NCI-H748 (cell line): ENCODE measurements at regions not wholly inside any gene's neighbourhood (a gene's known extent, or its start where the extent isn't known, plus 50 kb on each side); places are given as distances from the start of the nearest gene placed in this dataset.

ENCODE experiments used
- DNase-seq: peaks from one replicate; lab custom pipeline; 2025; ENCODE audit not compliant: unreplicated experiment; lab: John Stamatoyannopoulos, UW

GRCh38 chr5:3883040-3883439, 287.4 kb downstream of the IRX1 start:
- no peak for DNase-seq

- DNase-seq: no peak
Measured at GRCh38 chr5:3886524-3887451, 291.2 kb downstream of the IRX1 start.

DNA sequence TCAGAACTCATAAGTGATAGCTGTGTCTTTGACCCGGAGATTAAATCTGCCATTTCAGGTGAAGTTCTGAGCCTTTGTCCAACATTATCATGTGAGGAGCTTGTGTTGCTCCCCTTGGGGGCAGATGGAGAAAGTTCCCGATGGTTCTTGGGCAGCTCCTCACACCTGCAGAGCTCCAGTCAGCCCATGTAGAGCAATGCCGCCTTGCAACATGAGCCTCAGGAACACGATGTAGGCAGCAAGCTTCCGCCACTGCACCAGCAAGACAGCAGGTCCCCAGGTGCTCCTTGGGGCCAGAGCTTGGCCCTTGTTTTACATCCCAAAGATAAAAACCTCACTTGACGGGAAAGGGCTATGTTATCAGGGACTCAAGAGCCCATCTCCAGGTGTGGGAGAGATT, 292.7 kb downstream of the IRX1 start:
- no peak for DNase-seq

DNA sequence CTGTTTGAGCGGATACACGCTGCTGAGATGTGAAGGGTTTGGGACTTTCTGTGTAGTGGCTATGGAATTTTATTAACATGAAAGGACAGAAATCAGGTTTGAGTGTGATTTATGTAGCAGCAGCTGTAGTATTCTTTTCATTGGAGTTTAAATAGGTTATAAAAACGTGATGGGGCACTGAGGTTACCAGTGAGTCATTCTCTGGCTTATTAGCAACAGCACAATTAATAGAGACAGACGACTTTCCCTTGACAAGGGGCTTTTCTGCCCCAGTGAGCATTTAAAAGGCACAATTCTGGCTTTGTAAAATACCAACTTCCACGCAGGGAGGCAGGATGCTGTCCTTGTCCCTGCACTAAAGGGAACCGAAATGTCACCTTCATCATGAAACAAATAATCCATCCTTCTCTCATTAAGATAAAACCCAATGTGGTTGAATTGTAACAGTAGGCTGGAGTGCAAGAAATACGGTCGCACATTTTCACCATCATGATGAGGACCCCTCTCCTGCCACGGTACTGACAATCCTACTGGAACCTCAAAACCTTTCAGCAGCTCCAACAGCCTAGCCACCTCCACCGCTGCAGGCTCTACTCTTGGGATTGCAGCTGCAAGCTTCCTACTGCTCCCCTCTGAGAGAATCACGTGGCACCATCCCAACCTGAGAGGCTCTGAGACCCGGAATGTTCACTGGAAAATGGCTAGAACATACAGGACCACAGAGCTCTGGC, 293.9 kb downstream of the IRX1 start:
- DNase-seq: no peak

- no peak for DNase-seq
Measured at GRCh38 chr5:3891113-3891512, 295.5 kb downstream of the IRX1 start.

GRCh38 chr5:3893527-3893926, 297.9 kb downstream of the IRX1 start:
- no peak for DNase-seq

DNA sequence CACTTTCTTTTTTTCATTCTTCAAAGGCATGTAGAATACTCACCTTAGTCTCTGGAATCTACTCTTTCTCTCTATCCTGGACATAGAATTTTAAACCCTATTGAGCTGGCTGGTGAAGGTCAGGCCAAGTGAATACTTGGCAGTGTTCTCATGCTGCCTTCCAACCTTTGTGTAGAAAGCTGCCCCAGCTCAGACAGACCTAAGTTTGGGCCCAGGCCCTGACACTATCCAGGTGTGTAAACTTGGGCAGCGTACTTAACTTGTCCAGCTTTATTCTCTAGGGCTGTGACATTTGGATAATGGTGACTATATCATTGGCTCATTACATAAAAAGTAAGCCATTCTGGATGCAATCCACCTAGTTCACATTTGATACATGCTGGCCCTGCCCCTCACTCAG, 298.3 kb downstream of the IRX1 start:
- no peak for DNase-seq

GRCh38 chr5:3896098-3896497, 300.5 kb downstream of the IRX1 start:
- DNase-seq: no peak

- no peak for DNase-seq
Measured at GRCh38 chr5:3899093-3899492, 303.5 kb downstream of the IRX1 start.

GRCh38 chr5:3904584-3904983, 309.0 kb downstream of the IRX1 start:
- no peak for DNase-seq

DNA sequence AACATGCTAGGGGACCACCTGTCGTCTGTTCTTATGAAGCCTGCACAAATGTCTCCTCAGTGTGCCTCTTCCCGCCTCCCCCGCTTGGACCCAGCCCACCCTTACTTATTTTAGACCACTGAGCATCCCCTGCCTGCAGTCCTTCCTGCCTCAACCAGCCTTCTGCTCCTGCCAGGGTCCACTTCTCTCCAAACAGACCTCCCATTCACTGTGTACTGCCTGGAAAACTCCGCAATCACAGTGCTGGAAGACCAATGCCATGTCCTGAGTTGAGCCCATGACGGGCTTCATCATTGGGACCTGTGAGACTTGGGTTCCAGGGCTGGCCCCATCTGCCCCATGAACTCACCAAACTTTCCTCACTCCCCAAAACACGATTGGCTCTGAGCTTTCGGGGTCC, 309.4 kb downstream of the IRX1 start:
- no peak for DNase-seq

DNA sequence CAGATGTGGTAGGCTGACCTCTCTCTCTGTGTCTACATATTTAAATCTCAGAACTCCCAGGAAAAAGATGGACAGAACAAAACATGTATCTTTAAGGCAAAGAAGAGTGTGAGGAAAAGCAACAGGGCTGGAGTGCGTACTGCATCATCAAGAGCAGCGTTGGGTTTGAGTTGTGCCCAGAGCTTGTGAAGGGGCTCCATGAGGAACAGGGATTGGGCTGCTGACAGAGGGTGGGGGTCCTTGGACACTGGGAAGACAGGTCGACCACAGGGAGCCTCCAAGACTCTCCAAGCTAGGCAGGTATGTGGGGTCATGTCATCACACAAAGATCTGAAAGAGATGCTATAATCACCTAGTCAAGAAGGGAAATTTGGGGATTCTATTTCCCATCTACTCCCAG, 309.9 kb downstream of the IRX1 start:
- no peak for DNase-seq

DNA sequence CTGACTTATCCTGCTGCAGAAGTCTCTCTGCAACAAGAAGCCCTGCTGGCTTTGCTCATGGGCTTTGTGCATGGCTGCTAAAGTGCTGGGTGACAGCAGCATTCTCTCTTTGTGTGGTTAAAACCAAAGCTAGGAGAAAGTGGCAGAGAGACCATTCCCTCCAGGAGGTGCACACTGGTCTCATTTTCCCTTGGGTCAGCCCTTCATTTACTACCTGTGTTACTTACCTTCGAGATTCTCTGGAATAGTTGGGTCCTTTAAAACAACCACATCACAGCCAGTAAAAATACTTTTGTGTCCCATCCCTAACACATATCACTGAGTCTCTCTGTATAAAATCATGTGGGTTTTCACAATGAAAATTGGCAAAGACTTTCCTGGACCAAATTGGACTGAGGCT, 315.5 kb downstream of the IRX1 start:
- DNase-seq: no peak

GRCh38 chr5:3911773-3912172, 316.1 kb downstream of the IRX1 start:
- DNase-seq: no peak

DNA sequence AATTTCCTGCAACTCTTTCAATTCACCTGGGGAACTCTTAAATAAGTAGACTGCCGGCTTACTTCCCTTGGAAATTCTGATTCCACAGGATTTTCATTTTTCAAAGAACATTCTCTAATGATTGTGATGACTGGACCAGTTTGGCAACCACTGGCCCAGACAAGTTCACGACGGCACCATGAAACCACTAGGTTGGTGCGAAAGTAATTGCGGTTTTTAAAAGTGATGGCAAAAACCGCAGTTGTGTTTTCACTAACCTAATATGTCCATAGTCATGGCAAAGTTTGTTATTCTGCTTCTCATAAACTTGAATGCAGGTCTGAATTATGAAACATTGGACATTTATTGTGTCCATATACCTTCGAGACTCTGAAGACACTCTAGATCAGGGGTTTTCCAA, 317.2 kb downstream of the IRX1 start:
- DNase-seq: no peak

- DNase-seq: no peak
Measured at GRCh38 chr5:3913279-3913678, 317.6 kb downstream of the IRX1 start.

DNA sequence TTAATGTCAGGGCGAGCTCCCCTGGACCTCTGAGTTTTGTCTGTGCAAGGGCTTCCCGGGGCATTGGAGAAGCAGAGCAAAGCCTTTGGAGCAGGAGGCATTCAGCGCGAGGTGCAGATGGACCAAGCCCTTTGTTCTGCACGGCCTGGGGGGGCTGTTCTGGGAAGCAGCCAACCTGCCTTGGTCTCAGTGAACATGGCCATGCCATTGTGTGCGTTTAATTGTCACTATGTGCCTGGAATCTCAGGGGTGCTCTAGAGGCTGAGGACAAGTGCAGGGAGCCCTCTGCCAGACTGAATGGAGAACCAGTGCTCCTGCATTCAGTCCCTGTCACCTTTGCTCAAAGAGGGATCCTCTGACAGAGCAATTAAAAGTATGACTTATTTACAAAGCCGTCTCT, 329.4 kb downstream of the IRX1 start:
- DNase-seq: no peak

GRCh38 chr5:3925935-3926334, 330.3 kb downstream of the IRX1 start:
- DNase-seq: no peak

- DNase-seq: no peak
Measured at GRCh38 chr5:3929799-3930198, 334.2 kb downstream of the IRX1 start.

DNA sequence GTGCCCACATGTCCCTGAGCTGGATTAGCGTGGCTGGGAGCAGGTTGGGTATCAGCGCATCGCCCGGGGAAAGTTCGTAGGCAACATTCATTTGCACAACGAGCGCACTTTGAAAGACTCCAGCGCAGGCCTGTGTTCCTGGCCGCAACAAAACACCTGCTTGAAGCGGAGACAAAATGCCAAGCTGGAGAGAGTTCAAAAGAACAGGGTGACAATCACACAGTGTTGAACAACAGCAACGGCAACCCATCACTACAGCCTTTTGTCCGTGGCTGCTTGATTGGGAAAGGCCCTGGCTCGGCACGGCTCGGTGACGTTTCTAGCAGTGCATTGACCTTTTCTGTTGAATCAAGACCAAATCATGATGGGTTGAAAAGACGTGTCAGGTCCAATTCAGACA, 336.3 kb downstream of the IRX1 start:
- DNase-seq: no peak

DNA sequence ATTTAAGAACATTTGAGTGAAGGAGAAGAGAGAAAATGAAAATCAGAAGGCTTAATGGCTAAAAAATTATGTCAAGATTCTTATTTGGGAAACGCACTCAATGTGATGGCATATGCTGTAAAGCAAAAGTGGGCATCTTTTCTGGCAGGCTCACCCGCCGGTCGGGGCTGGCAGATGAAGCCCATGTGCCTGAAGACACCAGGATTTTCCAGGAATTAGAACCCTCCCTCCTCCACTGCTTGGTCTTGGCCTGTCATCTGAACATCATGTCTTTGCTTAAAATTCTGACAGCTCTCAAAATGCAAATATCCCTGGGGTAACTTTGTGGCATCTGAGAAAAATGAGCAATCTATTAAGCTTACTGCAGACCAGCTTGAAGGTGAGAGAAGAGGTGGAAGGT, 337.9 kb downstream of the IRX1 start:
- DNase-seq: no peak

GRCh38 chr5:3933966-3934365, 338.3 kb downstream of the IRX1 start:
- no peak for DNase-seq
